Neutrophil (primary cell): ENCODE measurements at regions not wholly inside any gene's neighbourhood (a gene's known extent, or its start where the extent isn't known, plus 50 kb on each side); places are given as distances from the start of the nearest gene placed in this dataset.
"Not testable (repeated sequence)": the region's sequence is repeated elsewhere in the genome, so short reads cannot be mapped to it uniquely, and the experiment has no call there.

Source experiments
- H3K27ac ChIP-seq: fragments of 200-600 bp; sonication (generic); 2 replicates; pipeline ENCODE4 v1.5.1; 2016; ENCODE audit warnings: mild to moderate bottlenecking, moderate library complexity
- H3K27me3 ChIP-seq: fragments of 200-600 bp; sonication (generic); 2 replicates; pipeline ENCODE4 v1.6.0; 2016; ENCODE audit warnings: mild to moderate bottlenecking
- H3K36me3 ChIP-seq: fragments of 200-600 bp; sonication (generic); 2 replicates; pipeline ENCODE4 v1.5.1; 2017
- H3K4me1 ChIP-seq, 2 experiments: fragments of 200-600 bp in 1 of 2; sonication (generic) in 1 of 2; 1 replicate in 1 of 2; 2 replicates in 1 of 2; pipeline versions ENCODE4 v1.5.1 to v1.6.1; 2013 to 2016; ENCODE audit warnings: low read depth in 1 of 2, low read length in 1 of 2, mild to moderate bottlenecking in 1 of 2, moderate library complexity in 1 of 2; ENCODE audit not compliant: control insufficient read depth in 1 of 2, insufficient read depth in 1 of 2
- H3K4me3 ChIP-seq, 2 experiments: fragments of 200-600 bp in 1 of 2; sonication (generic) in 1 of 2; 1 replicate in 1 of 2; 2 replicates in 1 of 2; pipeline ENCODE4 v1.5.1; 2013 to 2016; ENCODE audit warnings: low read depth in 1 of 2, low read length in 1 of 2, mild to moderate bottlenecking in 1 of 2, moderate library complexity in 1 of 2
- H3K9me3 ChIP-seq: fragments of 200-600 bp; sonication (generic); 2 replicates; pipeline ENCODE4 v1.5.1; 2016
- CTCF ChIP-seq: fragments of 200-600 bp; sonication (generic); IDR thresholded peaks from 2 replicates; pipeline ENCODE4 v1.5.1; 2016; ENCODE audit warnings: antibody characterized with exemption

DNA sequence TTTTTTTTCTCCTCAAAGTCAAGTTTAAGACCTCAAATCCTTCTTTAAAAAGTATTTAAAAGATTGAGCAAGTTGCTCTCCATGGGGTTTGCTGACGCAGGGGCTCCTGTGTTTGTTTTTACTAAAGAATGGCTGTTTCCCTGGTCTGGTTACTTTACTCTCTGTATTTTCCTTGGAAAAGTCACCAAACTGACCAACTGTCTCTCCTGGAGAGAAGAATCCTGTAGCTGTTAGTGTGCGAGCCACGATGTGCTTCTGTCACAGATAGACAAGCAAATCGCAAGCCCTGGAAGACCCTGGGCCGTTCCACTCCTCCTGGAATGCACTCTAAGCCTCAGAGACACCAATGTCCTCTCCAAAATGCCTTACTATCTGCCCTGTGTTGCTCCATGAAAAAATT lies 212.1 kb downstream of the CHIC2 start:
- no peak for TF ChIP-seq CTCF
- Histone ChIP-seq H3K27ac (no peak overlapping the region), H3K27me3 (no peaks in the 10 kb centered on the region), H3K4me1 (no peaks in the 10 kb centered on the region), H3K9me3 (no peaks in the 10 kb centered on the region), H3K4me3 (no peak overlapping the region), H3K36me3 (no peaks in the 10 kb centered on the region)

DNA sequence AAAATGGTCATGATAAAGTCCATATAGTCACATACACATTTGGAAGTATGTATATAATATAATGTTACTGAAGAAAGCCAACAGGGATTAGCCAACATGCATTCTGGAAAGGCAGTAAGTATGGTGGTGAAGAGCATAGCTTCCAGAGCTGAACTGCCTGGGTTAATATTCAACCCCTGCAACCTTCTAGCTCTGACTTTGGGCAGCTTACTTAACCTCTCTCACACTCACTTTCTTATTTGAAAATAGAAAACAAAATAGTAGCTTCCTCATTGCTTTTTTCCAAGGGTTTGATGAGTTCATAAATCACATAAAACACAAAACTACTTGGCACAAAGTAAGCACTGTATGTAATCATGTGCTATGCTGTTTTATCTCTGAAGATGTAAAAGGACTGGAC lies 216.4 kb downstream of the CHIC2 start:
- Histone ChIP-seq H3K4me3 (no peak overlapping the region), H3K27ac (no peak overlapping the region), H3K36me3 (no peaks in the 10 kb centered on the region), H3K9me3 (no peaks in the 10 kb centered on the region), H3K4me1 (no peaks in the 10 kb centered on the region), H3K27me3 (no peaks in the 10 kb centered on the region)
- TF ChIP-seq CTCF = no peak

- no peak for TF ChIP-seq CTCF
- Histone ChIP-seq H3K4me3 (no peak overlapping the region), H3K27ac (no peak overlapping the region), H3K27me3 (no peaks in the 10 kb centered on the region), H3K9me3 (no peaks in the 10 kb centered on the region), H3K4me1 (no peaks in the 10 kb centered on the region), H3K36me3 (no peaks in the 10 kb centered on the region)
Measured at GRCh38 chr4:53844551-53844950, 219.9 kb downstream of the CHIC2 start.

DNA sequence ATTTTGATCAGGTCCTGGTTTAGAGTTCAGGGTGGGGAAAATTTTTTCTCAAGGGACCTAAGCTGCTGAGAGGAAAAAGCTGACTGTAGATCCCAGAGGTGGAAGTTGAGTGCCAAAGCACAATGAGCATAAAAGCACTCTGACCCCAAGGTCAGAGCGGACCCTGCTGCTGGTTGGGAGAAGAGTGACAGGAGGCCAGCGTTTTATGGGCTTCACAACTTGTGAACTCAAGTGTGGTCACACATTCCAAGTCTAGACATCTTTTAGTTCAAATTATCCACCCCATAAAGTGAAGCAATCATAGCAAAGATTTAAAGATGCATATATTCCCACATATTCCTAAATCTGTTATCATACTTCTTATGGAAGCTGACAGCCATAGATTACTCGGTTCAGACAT lies 220.3 kb downstream of the CHIC2 start:
- Histone ChIP-seq H3K36me3 (no peaks in the 10 kb centered on the region), H3K4me3 (no peak overlapping the region), H3K9me3 (no peaks in the 10 kb centered on the region), H3K27ac (no peak overlapping the region), H3K27me3 (no peaks in the 10 kb centered on the region), H3K4me1 (no peaks in the 10 kb centered on the region)
- no peak for TF ChIP-seq CTCF

- TF ChIP-seq CTCF = no peak
- no peaks in the 10 kb centered on the region for H3K27me3 ChIP-seq
- H3K27ac ChIP-seq = no peak overlapping the region
- H3K4me1 ChIP-seq = no peaks in the 10 kb centered on the region
- H3K9me3 ChIP-seq = no peaks in the 10 kb centered on the region
- no peak overlapping the region for H3K4me3 ChIP-seq
- H3K36me3 ChIP-seq = no peaks in the 10 kb centered on the region
Measured at GRCh38 chr4:53841711-53842110, 222.7 kb downstream of the CHIC2 start.

GRCh38 chr4:53840643-53841042 lies 223.8 kb downstream of the CHIC2 start:
- no peak for TF ChIP-seq CTCF
- Histone ChIP-seq H3K27me3 (no peaks in the 10 kb centered on the region), H3K27ac (no peak overlapping the region), H3K4me1 (no peaks in the 10 kb centered on the region), H3K4me3 (no peak overlapping the region), H3K9me3 (no peaks in the 10 kb centered on the region), H3K36me3 (no peaks in the 10 kb centered on the region)

GRCh38 chr4:53833302-53834003 lies 231.0 kb downstream of the CHIC2 start:
- not testable (repeated sequence) for H3K4me3 ChIP-seq, H3K4me1 ChIP-seq, H3K27me3 ChIP-seq, H3K36me3 ChIP-seq, H3K9me3 ChIP-seq, H3K27ac ChIP-seq
